GM12878 (cell line): ENCODE measurements at regions not wholly inside any gene's neighbourhood (a gene's known extent, or its start where the extent isn't known, plus 50 kb on each side); places are given as distances from the start of the nearest gene placed in this dataset.
A peak's percentile ranks its signal among the peaks of the same experiment; 100 is the strongest.

Source experiments
- ATAC-seq: fragments of 200-7000 bp; cut with Tn5 transposase; 3 replicates; pipeline ENCODE4 v1.9.1; 2020; ENCODE audit warnings: mild to moderate bottlenecking, moderate library complexity
- BruUV-seq: library from RNA; stranded (reverse); fragments of 400-500 nt; replicated peaks from 2 replicates; lab custom pipeline; 2021; lab: Mats Ljungman, UMichigan
- CTCF ChIA-PET: fragments of 300-600 bp; sonication (Branson Sonifier 250); formaldehyde crosslinking; extraction: SDS; loops from one replicate; lab custom pipeline; 2021; ENCODE audit warnings: inconsistent platforms; lab: Yijun Ruan, JAX
- POLR2A ChIA-PET: fragments of 350-600 bp; formaldehyde crosslinking; extraction: SDS; loops from one replicate; lab custom pipeline; 2021; ENCODE audit warnings: inconsistent platforms; lab: Charles Lee
- RAD21 ChIA-PET: fragments of 300-600 bp; sonication (Branson Sonifier 250); formaldehyde crosslinking; loops from one replicate; lab custom pipeline; 2023; ENCODE audit warnings: antibody characterized with exemption; ENCODE audit not compliant: unreplicated experiment; lab: Charles Lee
- SMC1A ChIA-PET: fragments of 300-600 bp; sonication (Branson Sonifier 250); formaldehyde crosslinking; loops from one replicate; lab custom pipeline; 2023; ENCODE audit not compliant: unreplicated experiment, uncharacterized antibody; lab: Charles Lee
- DNase-seq: peaks from one replicate; pipeline ENCODE4 v3.0.0-alpha.2; 2011; ENCODE audit warnings: low read depth, low spot score
- FAIRE-seq: peaks from 3 replicates; lab custom pipeline; 2011; peaks lifted over from hg19 to GRCh38; lab: Jason Lieb, UNC
- H2AFZ ChIP-seq: 2 replicates; pipeline ENCODE4 v1.6.0; 2011; ENCODE audit warnings: low read depth, low read length, control low read depth; ENCODE audit not compliant: control insufficient read depth
- H3K27ac ChIP-seq: 2 replicates; pipeline ENCODE4 v1.5.1; 2011; ENCODE audit warnings: control low read depth; ENCODE audit not compliant: control insufficient read depth, insufficient read depth
- H3K27me3 ChIP-seq, 2 experiments: replicated peaks in 1 of 2; 2 replicates each; pipeline versions ENCODE4 v1.6.0 to v1.6.1; 2011; ENCODE audit warnings: low read length in 1 of 2; ENCODE audit not compliant: control insufficient read depth in 2 of 2, insufficient read depth in 2 of 2
- H3K36me3 ChIP-seq, 2 experiments: 2 replicates each; pipeline ENCODE4 v1.5.1; 2011; ENCODE audit warnings: low read length in 1 of 2; ENCODE audit not compliant: control insufficient read depth in 2 of 2, insufficient read depth in 2 of 2
- H3K4me1 ChIP-seq: 2 replicates; pipeline ENCODE4 v1.6.1; 2011; ENCODE audit warnings: mild to moderate bottlenecking, low read length, moderate library complexity, mixed read lengths; ENCODE audit not compliant: control insufficient read depth, insufficient read depth
- H3K4me2 ChIP-seq: 2 replicates; pipeline ENCODE4 v1.6.0; 2011; ENCODE audit warnings: control low read depth; ENCODE audit not compliant: control insufficient read depth, insufficient read depth
- H3K4me3 ChIP-seq: fragments of 200-600 bp; sonication (generic); 2 replicates; pipeline ENCODE4 v1.5.1; 2016
- H3K79me2 ChIP-seq: 2 replicates; pipeline ENCODE4 v1.6.0; 2011; ENCODE audit warnings: low read length; ENCODE audit not compliant: control insufficient read depth, insufficient read depth
- H3K9ac ChIP-seq: 2 replicates; pipeline ENCODE4 v1.8.0; 2011; ENCODE audit warnings: low read length, control low read depth, mixed read lengths; ENCODE audit not compliant: control insufficient read depth, insufficient read depth
- H3K9me3 ChIP-seq: replicated peaks from 3 replicates; pipeline ENCODE4 v1.5.1; 2011; ENCODE audit warnings: mild to moderate bottlenecking, low read length; ENCODE audit not compliant: control insufficient read depth, insufficient read depth
- H4K20me1 ChIP-seq: 2 replicates; pipeline ENCODE4 v1.6.0; 2011; ENCODE audit not compliant: control insufficient read depth, insufficient read depth
- ASH2L ChIP-seq: fragments of 300-600, 200-600 bp; sonication (generic); IDR thresholded peaks from 2 replicates; pipeline ENCODE4 v1.6.1; 2017; ENCODE audit warnings: low read depth, mild to moderate bottlenecking, borderline replicate concordance
- BMI1 ChIP-seq: fragments of 450-650 bp; IDR thresholded peaks from 2 replicates; pipeline ENCODE4 v1.6.1; 2016; ENCODE audit warnings: mild to moderate bottlenecking, moderate library complexity, borderline replicate concordance
- IRF4 ChIP-seq: IDR thresholded peaks from 2 replicates; pipeline ENCODE4 v1.6.1; 2011; ENCODE audit warnings: low read depth, low read length
- JUNB ChIP-seq: IDR thresholded peaks from 2 replicates; pipeline ENCODE4 v1.6.1; 2016; ENCODE audit warnings: antibody characterized with exemption, mild to moderate bottlenecking
- JUND ChIP-seq: IDR thresholded peaks from 2 replicates; pipeline ENCODE4 v1.6.1; 2012; ENCODE audit warnings: low read depth, mild to moderate bottlenecking, low read length, improper control_type of control experiment, moderate library complexity
- NBN ChIP-seq: fragments of 450-650 bp; IDR thresholded peaks from 2 replicates; pipeline ENCODE4 v1.6.1; 2016
- NRF1 ChIP-seq: conservative IDR thresholded peaks from 2 replicates; pipeline ENCODE4 v1.6.1; 2011; ENCODE audit warnings: mild to moderate bottlenecking, low read depth, low read length, improper control_type of control experiment
- POU2F2 ChIP-seq: IDR thresholded peaks from 3 replicates; pipeline ENCODE4 v1.6.1; 2011; ENCODE audit warnings: low read depth, mild to moderate bottlenecking, low read length, borderline replicate concordance
- SPI1 ChIP-seq: IDR thresholded peaks from 2 replicates; pipeline ENCODE4 v1.6.1; 2011; ENCODE audit warnings: low read depth, mild to moderate bottlenecking, low read length, moderate library complexity, borderline replicate concordance; ENCODE audit not compliant: insufficient read depth
- SREBF2 ChIP-seq: IDR thresholded peaks from 2 replicates; pipeline ENCODE4 v1.6.1; 2012; ENCODE audit warnings: mild to moderate bottlenecking, low read length
- SRF ChIP-seq, 2 experiments: IDR thresholded peaks; 2 replicates each; pipeline ENCODE4 v1.6.1; 2011; ENCODE audit warnings: low read depth in 2 of 2, low read length in 2 of 2, mild to moderate bottlenecking in 1 of 2, moderate library complexity in 1 of 2
- STAT1 ChIP-seq: fragments of 450-650 bp; conservative IDR thresholded peaks from 2 replicates; pipeline ENCODE4 v1.6.1; 2014; ENCODE audit warnings: antibody characterized with exemption, mild to moderate bottlenecking
- YBX1 ChIP-seq: fragments of 450-650 bp; IDR thresholded peaks from 2 replicates; pipeline ENCODE4 v1.6.1; 2016; ENCODE audit warnings: antibody characterized with exemption
- YY1 ChIP-seq: IDR thresholded peaks from 2 replicates; pipeline ENCODE4 v1.6.1; 2011; ENCODE audit warnings: low read depth, mild to moderate bottlenecking, low read length
- ZNF217 ChIP-seq: fragments of 450-650 bp; IDR thresholded peaks from 2 replicates; pipeline ENCODE4 v1.6.1; 2017; ENCODE audit warnings: antibody characterized with exemption, mild to moderate bottlenecking
- ZNF622 ChIP-seq: fragments of 450-650 bp; IDR thresholded peaks from 2 replicates; pipeline ENCODE4 v1.6.1; 2017; ENCODE audit warnings: mild to moderate bottlenecking, inconsistent platforms
- WGBS: methylation state at CpG from one replicate; pipeline ENCODE4 v1.1.6; 2016; ENCODE audit warnings: low lambda C conversion rate; ENCODE audit not compliant: insufficient replicate concordance, insufficient coverage; ENCODE audit errors: missing lambda C conversion rate; 5-methylcytosine and 5-hydroxymethylcytosine counted together
- in situ Hi-C: fragments of 300-500 bp; cut with MboI; formaldehyde crosslinking; loops from 9 replicates; pipeline ENCODE4 v1.14.3; 2018; ENCODE audit warnings: mixed read lengths
- intact Hi-C: fragments of 100-400 bp; cut with micrococcal nuclease; formaldehyde crosslinking; loops from one replicate; pipeline ENCODE4 v1.14.2; 2022; ENCODE audit not compliant: unreplicated experiment
- TF ChIP-seq, protein P1 (sequence below): IDR thresholded peaks from 2 replicates; pipeline ENCODE4 v1.6.1; 2011; ENCODE audit warnings: borderline replicate concordance, low read depth, mild to moderate bottlenecking, moderate library complexity, low read length; ENCODE audit not compliant: insufficient read depth, poor library complexity, severe bottlenecking
- TF ChIP-seq, protein P2 (sequence below): IDR thresholded peaks from 2 replicates; pipeline ENCODE4 v1.6.1; 2012; ENCODE audit warnings: low read depth, low read length, improper control_type of control experiment

DNA sequence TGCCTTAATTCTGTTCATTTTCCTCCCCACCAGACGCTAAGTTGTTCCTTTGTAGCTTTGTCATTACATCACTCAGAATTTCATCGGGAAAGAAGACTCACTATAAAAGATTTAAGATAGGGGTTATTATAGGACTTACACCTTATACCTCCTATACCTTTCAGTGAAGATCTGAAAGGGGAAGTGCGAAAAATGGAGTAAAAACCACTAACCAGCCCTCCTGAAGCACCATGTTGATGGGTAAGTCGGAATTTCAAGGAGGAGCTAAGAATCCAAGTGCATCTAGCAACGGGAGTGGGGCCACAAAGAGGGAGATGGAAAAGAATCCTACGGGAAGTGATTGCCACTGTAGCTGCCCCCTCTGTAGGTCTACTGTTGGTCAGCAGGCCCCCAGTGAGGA lies 119.1 kb upstream of the H2AZ1 start:
- 29% methylated on average over 6 of the region's 6 CpGs for WGBS
- ChIA-PET POLR2A (no interaction called here), RAD21 (no interaction called here), SMC1A (interaction anchor here (0.9 to 1.2 kb wide), 4 partner anchors 19 to 119 kb away, joined by 3 to 4 read pairs (median 3); no protein-coding TSS in a partner anchor), CTCF (interaction anchor here (1.0 to 1.2 kb wide), 2 partner anchors 12 to 24 kb away, joined by 3 to 8 read pairs; no protein-coding TSS in a partner anchor)
- H2AFZ ChIP-seq = no peak overlapping the region
- no peaks in the 10 kb centered on the region for H3K79me2 ChIP-seq
- TF ChIP-seq YY1 = no peak
- peak; percentile 61; the same call in 1 of the 2 replicates for TF ChIP-seq SPI1
- intact Hi-C loops = no loop called here
- no peaks in the 10 kb centered on the region for H3K4me1 ChIP-seq
- H3K27me3 ChIP-seq = no peaks in the 10 kb centered on the region
- no peak overlapping the region for H3K9ac ChIP-seq
- FAIRE-seq = no peak
- no peak overlapping the region for H3K27ac ChIP-seq
- no peak for ATAC-seq
- BruUV-seq = no TSS peak
- no peaks in the 10 kb centered on the region; the same call in 2 of the 3 replicates for H3K9me3 ChIP-seq
- no peaks in the 10 kb centered on the region for H3K36me3 ChIP-seq
- no peaks in the 10 kb centered on the region for H4K20me1 ChIP-seq
- H3K4me2 ChIP-seq = no peak overlapping the region
- no peak overlapping the region for H3K4me3 ChIP-seq
- in situ Hi-C loops = no loop called here
- no peak for DNase-seq

DNA sequence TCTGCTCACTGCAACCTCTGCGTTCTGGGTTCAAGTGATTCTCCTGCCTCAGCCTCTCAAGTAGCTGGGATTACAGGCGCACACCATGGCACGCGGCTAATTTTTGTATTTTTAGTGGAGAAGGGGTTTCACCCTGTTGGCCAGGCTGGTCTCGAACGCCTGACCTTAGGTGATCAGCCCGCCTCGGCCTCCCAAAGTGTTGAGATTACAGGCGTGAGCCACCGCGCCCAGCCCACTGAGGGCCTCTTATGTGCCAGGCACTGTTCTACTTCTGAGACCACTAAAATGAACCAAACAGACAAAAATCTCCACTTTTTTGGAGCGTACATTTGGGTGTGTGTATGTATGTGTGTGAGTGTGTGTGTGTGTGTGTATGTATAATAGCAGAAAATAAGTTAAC lies 117.2 kb upstream of the H2AZ1 start:
- intact Hi-C loops = no loop called here
- Histone ChIP-seq H3K27ac (no peak overlapping the region), H3K27me3 (no peaks in the 10 kb centered on the region), H3K4me2 (no peak overlapping the region), H3K4me1 (no peaks in the 10 kb centered on the region), H3K36me3 (no peaks in the 10 kb centered on the region), H3K4me3 (no peak overlapping the region), H3K79me2 (no peaks in the 10 kb centered on the region), H2AFZ (no peak overlapping the region), H4K20me1 (no peaks in the 10 kb centered on the region), H3K9me3 (no peaks in the 10 kb centered on the region; the same call in 2 of the 3 replicates), H3K9ac (no peak overlapping the region)
- DNase-seq = no peak
- in situ Hi-C loops = no loop called here
- FAIRE-seq = no peak
- no peak for ATAC-seq
- BruUV-seq = no TSS peak
- SMC1A ChIA-PET = interaction anchor here (0.6 to 2.1 kb wide), 3 partner anchors 10 to 26 kb away, joined by 3 to 7 read pairs (median 4); no protein-coding TSS in a partner anchor
- 57% methylated on average over 12 of the region's 12 CpGs for WGBS
- CTCF ChIA-PET = interaction anchor here (0.9 to 1.1 kb wide), 2 partner anchors 29 to 96 kb away, joined by 3 read pairs; no protein-coding TSS in a partner anchor
- RAD21 ChIA-PET = no interaction called here
- no peak for TF ChIP-seq SPI1
- no peak for TF ChIP-seq JUNB
- no peak for TF ChIP-seq NBN
- TF ChIP-seq ZNF217 = no peak
- TF ChIP-seq NRF1 = no peak
- TF ChIP-seq BMI1 = no peak
- no peak for TF ChIP-seq YBX1
- TF ChIP-seq ASH2L = no peak
- no peak for TF ChIP-seq ZNF622
- TF ChIP-seq POU2F2 = no peak
- no peak for TF ChIP-seq JUND
- TF ChIP-seq SREBF2 = no peak
- TF ChIP-seq STAT1 = no peak
- TF ChIP-seq, protein P1, sequence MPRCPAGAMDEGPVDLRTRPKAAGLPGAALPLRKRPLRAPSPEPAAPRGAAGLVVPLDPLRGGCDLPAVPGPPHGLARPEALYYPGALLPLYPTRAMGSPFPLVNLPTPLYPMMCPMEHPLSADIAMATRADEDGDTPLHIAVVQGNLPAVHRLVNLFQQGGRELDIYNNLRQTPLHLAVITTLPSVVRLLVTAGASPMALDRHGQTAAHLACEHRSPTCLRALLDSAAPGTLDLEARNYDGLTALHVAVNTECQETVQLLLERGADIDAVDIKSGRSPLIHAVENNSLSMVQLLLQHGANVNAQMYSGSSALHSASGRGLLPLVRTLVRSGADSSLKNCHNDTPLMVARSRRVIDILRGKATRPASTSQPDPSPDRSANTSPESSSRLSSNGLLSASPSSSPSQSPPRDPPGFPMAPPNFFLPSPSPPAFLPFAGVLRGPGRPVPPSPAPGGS = no peak
- TF ChIP-seq, protein P2, sequence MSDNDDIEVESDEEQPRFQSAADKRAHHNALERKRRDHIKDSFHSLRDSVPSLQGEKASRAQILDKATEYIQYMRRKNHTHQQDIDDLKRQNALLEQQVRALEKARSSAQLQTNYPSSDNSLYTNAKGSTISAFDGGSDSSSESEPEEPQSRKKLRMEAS = no peak
- no peak for TF ChIP-seq IRF4
- TF ChIP-seq SRF (IDR thresholded peaks at IDR 0.05; ENCODE audit: low read depth in 2 of 2, low read length in 2 of 2) = no peak
- POLR2A ChIA-PET = no interaction called here
